Lung (tissue), 11 donors: ENCODE measurements at regions not wholly inside any gene's neighbourhood (a gene's known extent, or its start where the extent isn't known, plus 50 kb on each side); places are given as distances from the start of the nearest gene placed in this dataset.

ENCODE experiments used
- ATAC-seq: fragments of 200-7000 bp; cut with Tn5 transposase; one replicate; pipeline ENCODE4 v1.9.1; 2020; ENCODE audit warnings: moderate number of reproducible peaks; ENCODE audit not compliant: insufficient read depth, low FRiP score
- DNase-seq, 3 donors: peaks; one replicate each; pipeline ENCODE4 v3.0.0-alpha.2; 2013 to 2017
- H3K27ac ChIP-seq, 2 donors: one replicate each; pipeline ENCODE4 v1.5.1; 2013; ENCODE audit warnings: mild to moderate bottlenecking in 2 of 2, moderate library complexity in 2 of 2, control low read depth in 1 of 2, inconsistent platforms in 1 of 2, low read depth in 1 of 2, low read length in 1 of 2
- H3K27me3 ChIP-seq, 3 donors: one replicate each; pipeline ENCODE4 v1.5.1; 2013; ENCODE audit warnings: low read length in 2 of 3; ENCODE audit not compliant: control insufficient read depth in 3 of 3, insufficient read depth in 3 of 3
- H3K36me3 ChIP-seq, 4 donors: one replicate each; pipeline ENCODE4 v1.5.1; 2013; ENCODE audit warnings: low read length in 4 of 4, mild to moderate bottlenecking in 1 of 4, moderate library complexity in 1 of 4; ENCODE audit not compliant: control insufficient read depth in 4 of 4, insufficient read depth in 4 of 4
- H3K4me1 ChIP-seq, 5 donors: one replicate each; pipeline ENCODE4 v1.5.1; 2013; ENCODE audit warnings: low read length in 5 of 5, mild to moderate bottlenecking in 2 of 5, moderate library complexity in 1 of 5; ENCODE audit not compliant: control insufficient read depth in 5 of 5, insufficient read depth in 5 of 5
- H3K4me3 ChIP-seq: one replicate; pipeline ENCODE4 v1.5.1; 2013; ENCODE audit warnings: mild to moderate bottlenecking, control low read depth, moderate library complexity
- H3K9ac ChIP-seq, 2 donors: one replicate each; pipeline ENCODE4 v1.5.1; 2013; ENCODE audit warnings: low read length in 2 of 2, control low read depth in 1 of 2; ENCODE audit not compliant: insufficient read depth in 1 of 2
- H3K9me3 ChIP-seq, 4 donors: one replicate each; pipeline ENCODE4 v1.5.1; 2013; ENCODE audit warnings: low read length in 3 of 4, mild to moderate bottlenecking in 1 of 4, moderate library complexity in 1 of 4; ENCODE audit not compliant: control insufficient read depth in 4 of 4, insufficient read depth in 3 of 4
- WGBS, 2 donors: extraction: QIAGEN DNeasy Blood & Tissue Kit; methylation state at CpG; one replicate each; pipeline ENCODE4 v1.1.7; 2013; 5-methylcytosine and 5-hydroxymethylcytosine counted together
- TF ChIP-seq, protein P1 (sequence below): IDR thresholded peaks from 2 replicates; pipeline ENCODE4 v1.5.1; 2012; ENCODE audit warnings: mild to moderate bottlenecking; ENCODE audit errors: control extremely low read depth, extremely low read depth
- donor health status: control.
- donor health status: control.
- donor health status: Bipolar disorder and iron deficiency.
- donor health status: healthy.
- donor health status: DM: yes; HTN: yes; CAD: no.

DNA sequence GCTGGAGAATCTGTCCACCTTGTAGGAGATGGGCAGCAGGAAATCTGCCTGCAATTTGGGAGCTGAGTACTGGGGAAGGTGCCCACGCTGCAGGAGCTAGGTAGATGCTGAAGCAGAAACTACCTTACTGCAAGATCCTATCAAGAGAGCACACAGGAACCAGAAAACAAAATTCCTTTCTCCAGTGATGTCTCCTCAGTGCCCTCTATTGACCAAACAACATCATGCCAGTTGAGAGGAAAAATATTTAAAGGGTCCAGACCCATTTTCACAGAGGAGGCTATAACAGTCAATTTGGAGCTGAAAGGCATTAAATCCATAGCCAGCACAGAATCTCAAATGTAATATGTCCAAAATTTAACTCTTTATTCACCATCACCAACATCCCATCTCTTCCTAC, 406.8 kb downstream of the SLITRK2 start:
- Histone ChIP-seq H3K4me3 (no peak overlapping the region), H3K9me3 (peaks cover 0 to 3% (median 0%) of the 10 kb centered on the region in 4 donors), H3K27me3 (no peaks in the 10 kb centered on the region), H3K27ac (no peak overlapping the region), H3K4me1 (no peaks in the 10 kb centered on the region), H3K9ac (no peak overlapping the region), H3K36me3 (no peaks in the 10 kb centered on the region)
- DNase-seq (peak in 2 of 3 donors; percentile 14 to 29), ATAC-seq (no peak)
- TF ChIP-seq, protein P1, sequence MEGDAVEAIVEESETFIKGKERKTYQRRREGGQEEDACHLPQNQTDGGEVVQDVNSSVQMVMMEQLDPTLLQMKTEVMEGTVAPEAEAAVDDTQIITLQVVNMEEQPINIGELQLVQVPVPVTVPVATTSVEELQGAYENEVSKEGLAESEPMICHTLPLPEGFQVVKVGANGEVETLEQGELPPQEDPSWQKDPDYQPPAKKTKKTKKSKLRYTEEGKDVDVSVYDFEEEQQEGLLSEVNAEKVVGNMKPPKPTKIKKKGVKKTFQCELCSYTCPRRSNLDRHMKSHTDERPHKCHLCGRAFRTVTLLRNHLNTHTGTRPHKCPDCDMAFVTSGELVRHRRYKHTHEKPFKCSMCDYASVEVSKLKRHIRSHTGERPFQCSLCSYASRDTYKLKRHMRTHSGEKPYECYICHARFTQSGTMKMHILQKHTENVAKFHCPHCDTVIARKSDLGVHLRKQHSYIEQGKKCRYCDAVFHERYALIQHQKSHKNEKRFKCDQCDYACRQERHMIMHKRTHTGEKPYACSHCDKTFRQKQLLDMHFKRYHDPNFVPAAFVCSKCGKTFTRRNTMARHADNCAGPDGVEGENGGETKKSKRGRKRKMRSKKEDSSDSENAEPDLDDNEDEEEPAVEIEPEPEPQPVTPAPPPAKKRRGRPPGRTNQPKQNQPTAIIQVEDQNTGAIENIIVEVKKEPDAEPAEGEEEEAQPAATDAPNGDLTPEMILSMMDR: no peak
- 53 to 100% methylated on average over 1 of the region's 1 CpG for WGBS, 2 donors

DNA sequence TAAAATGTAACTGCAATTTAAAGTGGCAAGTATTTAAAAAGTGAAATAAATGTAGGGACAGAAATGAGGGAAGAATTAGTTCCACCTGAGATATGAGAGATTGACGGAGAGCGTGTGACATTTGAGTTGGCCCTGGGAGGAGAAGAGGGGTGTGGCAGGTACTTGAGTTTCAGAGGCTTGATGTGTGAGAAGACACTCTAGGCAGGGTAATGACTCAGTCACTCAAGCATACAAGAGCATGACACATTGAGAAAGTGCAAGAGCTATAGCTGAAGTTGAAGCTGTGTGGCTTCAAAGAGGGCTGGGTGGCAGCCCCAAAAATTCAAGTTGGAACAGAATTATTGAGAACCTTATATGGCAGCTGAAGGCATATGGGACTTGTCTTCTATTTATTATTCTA, 420.5 kb downstream of the SLITRK2 start:
- Histone ChIP-seq H3K9ac (no peak overlapping the region), H3K27me3 (no peaks in the 10 kb centered on the region), H3K4me1 (no peaks in the 10 kb centered on the region), H3K36me3 (no peaks in the 10 kb centered on the region), H3K9me3 (no peaks in the 10 kb centered on the region), H3K4me3 (no peak overlapping the region), H3K27ac (no peak overlapping the region)
- ATAC-seq: no peak
- WGBS, 2 donors: 73 to 81% methylated on average over 2 of the region's 2 CpGs
- DNase-seq: no peak
- TF ChIP-seq, protein P1: no peak

DNA sequence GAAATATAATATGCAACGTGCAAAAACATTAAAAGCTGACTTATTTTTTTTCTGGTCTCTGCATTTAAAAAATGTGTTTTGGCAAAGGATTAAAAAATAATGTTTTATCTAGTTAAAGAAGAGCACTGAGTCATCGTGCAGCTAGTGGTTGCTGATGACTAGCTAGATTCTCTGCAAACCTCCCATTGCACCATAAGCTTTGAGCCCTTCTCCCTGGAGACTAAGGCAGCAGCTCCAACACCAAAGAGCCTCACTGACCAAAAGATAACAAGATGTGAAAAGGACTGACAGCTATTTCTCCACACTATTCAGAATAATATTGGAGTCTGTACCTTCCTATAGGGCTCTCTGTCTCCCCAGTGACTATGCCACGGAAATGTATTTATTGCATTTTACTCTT, 424.3 kb downstream of the SLITRK2 start:
- ATAC-seq: no peak
- TF ChIP-seq, protein P1: no peak
- Histone ChIP-seq H3K4me3 (no peak overlapping the region), H3K9me3 (no peaks in the 10 kb centered on the region), H3K36me3 (no peaks in the 10 kb centered on the region), H3K27ac (no peak overlapping the region), H3K4me1 (no peaks in the 10 kb centered on the region), H3K9ac (no peak overlapping the region), H3K27me3 (no peaks in the 10 kb centered on the region)
- WGBS, 2 donors: 56 to 70% methylated on average over 3 of the region's 3 CpGs
- DNase-seq: no peak

DNA sequence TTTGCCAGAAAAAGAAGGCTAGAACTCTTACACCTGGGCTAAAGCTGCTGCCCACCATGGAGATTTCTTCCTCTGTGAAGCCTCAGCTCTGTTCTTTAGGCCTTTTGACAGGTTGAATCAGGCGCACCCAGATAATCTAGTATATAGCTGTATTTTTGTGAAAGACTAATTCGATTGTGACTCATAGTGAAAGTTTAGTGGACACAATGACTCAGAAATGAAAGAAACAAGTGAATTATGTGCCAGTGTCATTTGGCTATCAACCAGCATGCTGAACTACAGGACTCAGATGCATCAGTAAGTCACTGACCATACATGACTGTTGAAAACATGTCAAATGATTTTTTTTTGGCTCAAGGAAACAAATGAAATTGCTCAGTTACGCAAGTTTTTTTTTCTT, 425.4 kb downstream of the SLITRK2 start:
- no peak overlapping the region for H3K4me3 ChIP-seq
- no peaks in the 10 kb centered on the region for H3K36me3 ChIP-seq
- ATAC-seq (no peak), DNase-seq (peak in 2 of 3 donors; percentile 31 to 45)
- no peak overlapping the region for H3K27ac ChIP-seq
- TF ChIP-seq, protein P1: no peak
- H3K4me1 ChIP-seq: no peaks in the 10 kb centered on the region
- H3K9me3 ChIP-seq: no peaks in the 10 kb centered on the region
- H3K27me3 ChIP-seq: no peaks in the 10 kb centered on the region
- WGBS, 2 donors: 64 to 80% methylated on average over 3 of the region's 3 CpGs
- no peak overlapping the region for H3K9ac ChIP-seq
